GM21367 (cell line): ENCODE measurements at regions not wholly inside any gene's neighbourhood (a gene's known extent, or its start where the extent isn't known, plus 50 kb on each side); places are given as distances from the start of the nearest gene placed in this dataset.
"Not testable (repeated sequence)": the region's sequence is repeated elsewhere in the genome, so short reads cannot be mapped to it uniquely, and the experiment has no call there.

ENCODE experiments used
- ATAC-seq: cut with Tn5 transposase; IDR thresholded peaks from one replicate; pipeline ENCODE4 v1.9.1; 2021; ENCODE audit not compliant: unreplicated experiment

GRCh38 chr9:2391509-2392132 lies 230.0 kb upstream of the VLDLR start:
- ATAC-seq = not testable (repeated sequence)

- not testable (repeated sequence) for ATAC-seq
Observed at GRCh38 chr9:2394087-2394741, 227.4 kb upstream of the VLDLR start.

- ATAC-seq = no peak
Observed at GRCh38 chr9:2395814-2396612, 225.6 kb upstream of the VLDLR start.

GRCh38 chr9:2396622-2397285 lies 224.8 kb upstream of the VLDLR start:
- no peak for ATAC-seq

GRCh38 chr9:2397875-2398274 lies 223.7 kb upstream of the VLDLR start:
- not testable (repeated sequence) for ATAC-seq

- ATAC-seq = not testable (repeated sequence)
Observed at GRCh38 chr9:2401746-2402145, 219.8 kb upstream of the VLDLR start.

- no peak for ATAC-seq
Observed at GRCh38 chr9:2403701-2404100, 217.9 kb upstream of the VLDLR start.

GRCh38 chr9:2406252-2406651 lies 215.3 kb upstream of the VLDLR start:
- ATAC-seq = no peak

- no peak for ATAC-seq
Observed at GRCh38 chr9:2407450-2407849, 214.1 kb upstream of the VLDLR start.

- no peak for ATAC-seq
Observed at GRCh38 chr9:2411459-2412215, 209.9 kb upstream of the VLDLR start.

- no peak for ATAC-seq
Observed at GRCh38 chr9:2413160-2413805, 208.3 kb upstream of the VLDLR start.

- no peak for ATAC-seq
Observed at GRCh38 chr9:2414465-2414864, 207.1 kb upstream of the VLDLR start.

GRCh38 chr9:2415326-2415725 lies 206.3 kb upstream of the VLDLR start:
- no peak for ATAC-seq

- no peak for ATAC-seq
Observed at GRCh38 chr9:2417730-2418129, 203.9 kb upstream of the VLDLR start.

- ATAC-seq = no peak
Observed at GRCh38 chr9:2418619-2419018, 203.0 kb upstream of the VLDLR start.

- no peak for ATAC-seq
Observed at GRCh38 chr9:2419347-2419746, 202.2 kb upstream of the VLDLR start.

GRCh38 chr9:2420543-2420942 lies 201.0 kb upstream of the VLDLR start:
- ATAC-seq = no peak

GRCh38 chr9:2424619-2425033 lies 197.0 kb upstream of the VLDLR start:
- no peak for ATAC-seq

- ATAC-seq = no peak
Observed at GRCh38 chr9:2425676-2426075, 195.9 kb upstream of the VLDLR start.
